ENCODE measurements at regions not wholly inside any gene's neighbourhood (a gene's known extent, or its start where the extent isn't known, plus 50 kb on each side); places are given as distances from the start of the nearest gene placed in this dataset.

GRCh38 chr9:81244631-81245030, 444.7 kb downstream of the TLE1 start:
- DNase-seq: no peak

GRCh38 chr9:81242866-81243265, 446.5 kb downstream of the TLE1 start:
- DNase-seq: no peak

DNA sequence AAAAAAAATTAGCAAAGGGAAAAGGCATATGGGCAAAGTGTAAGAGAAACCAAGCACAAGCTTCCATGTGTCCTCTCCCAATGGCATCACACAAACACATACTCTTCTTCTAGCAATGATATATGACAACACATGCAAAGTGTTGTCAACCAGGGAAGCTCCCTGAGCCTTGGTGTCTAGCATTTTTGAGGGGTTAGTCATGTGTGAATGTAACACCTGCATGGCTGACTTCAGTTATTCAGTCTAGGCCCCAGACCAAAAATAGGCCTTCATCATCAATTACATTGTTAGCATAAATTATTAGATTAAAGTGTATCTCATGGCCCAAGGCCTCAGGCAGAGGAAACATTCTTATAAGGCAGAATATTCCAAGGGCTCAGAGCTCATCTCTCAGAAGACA, 450.0 kb downstream of the TLE1 start:
- DNase-seq: no peak

DNA sequence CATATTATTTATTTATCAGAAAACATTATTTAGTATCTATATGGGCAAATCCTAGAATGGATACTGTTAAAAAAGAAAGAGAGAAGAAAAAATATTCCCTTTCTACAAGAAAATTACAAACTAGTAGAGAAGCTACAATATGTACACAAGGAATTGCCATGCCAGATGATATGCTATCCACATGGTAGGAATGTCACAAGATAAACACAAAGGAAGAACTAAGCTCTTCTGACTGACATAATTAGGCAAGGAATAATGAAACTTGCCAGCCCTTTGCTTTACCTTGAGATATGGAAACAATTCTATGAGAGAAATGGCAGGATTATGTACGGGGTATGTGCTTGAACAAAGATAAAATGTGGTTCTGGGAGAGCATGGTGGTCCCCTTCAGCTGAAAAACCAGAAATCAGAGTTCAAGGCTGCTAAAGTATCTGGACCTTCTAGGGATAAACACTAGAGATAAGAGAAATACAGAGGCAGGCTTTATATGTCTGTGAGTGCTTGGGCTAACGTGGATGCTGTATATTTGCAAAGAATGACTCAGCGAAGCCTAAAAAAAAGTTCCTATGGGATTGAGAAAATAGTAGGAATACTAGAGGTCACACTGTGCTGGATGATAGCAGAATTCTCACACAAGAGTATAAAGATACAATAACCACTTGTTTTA, 451.6 kb downstream of the TLE1 start:
- no peak for DNase-seq

DNA sequence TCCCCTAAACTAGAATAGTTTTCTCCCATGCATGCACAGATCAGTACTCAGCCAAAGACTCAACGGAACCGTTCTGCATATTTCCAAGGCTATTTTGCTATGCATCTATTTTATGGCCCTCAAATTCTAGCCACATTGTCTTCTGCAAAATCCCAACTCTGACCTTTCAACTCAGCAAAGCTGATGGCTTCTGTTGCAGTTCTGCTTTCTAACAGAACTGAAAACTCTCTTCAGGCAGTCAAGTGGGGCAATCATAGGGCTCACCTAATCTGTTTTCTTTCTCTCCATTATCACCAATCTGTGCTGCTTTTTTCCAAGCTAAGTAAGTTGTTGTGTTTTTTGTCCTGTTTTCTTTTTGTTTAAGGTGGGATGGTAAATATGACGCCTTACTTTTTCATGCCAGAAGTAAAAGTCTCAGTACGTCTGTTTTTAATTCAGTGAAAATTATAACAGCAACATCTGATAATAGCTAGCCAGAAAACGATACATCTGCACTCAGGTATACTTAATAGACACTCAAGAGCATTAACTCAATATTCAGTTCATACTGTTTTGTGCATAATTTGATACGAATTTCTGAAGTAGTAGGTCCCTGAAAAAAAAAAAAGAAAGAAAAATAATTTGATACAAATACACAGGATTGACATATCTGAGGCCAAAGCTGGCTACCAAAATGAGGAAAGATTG, 454.3 kb downstream of the TLE1 start:
- no peak for DNase-seq

GRCh38 chr9:81231011-81231410, 458.3 kb downstream of the TLE1 start:
- DNase-seq: no peak

- DNase-seq: no peak
These were observed 461.7 kb downstream of the TLE1 start for GRCh38 chr9:81227507-81228245.

DNA sequence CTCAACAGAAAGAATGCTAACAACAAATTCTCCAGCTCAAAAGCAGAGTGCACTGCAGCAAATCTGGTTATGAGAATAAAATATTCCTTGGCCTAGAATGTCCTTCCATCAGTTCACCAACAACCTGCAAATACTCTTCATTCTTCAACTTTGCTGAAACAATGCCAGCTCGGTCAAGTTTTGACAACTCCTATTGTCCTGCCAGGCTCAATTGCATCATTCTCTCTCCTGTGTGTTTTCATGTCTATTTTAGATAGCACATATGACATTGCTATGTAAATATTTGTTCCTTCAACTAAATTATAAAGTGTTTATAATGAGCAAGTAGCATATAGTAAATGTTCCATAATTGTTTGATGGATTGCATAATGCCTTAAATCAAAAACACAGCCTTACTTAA, 463.8 kb downstream of the TLE1 start:
- no peak for DNase-seq

DNA sequence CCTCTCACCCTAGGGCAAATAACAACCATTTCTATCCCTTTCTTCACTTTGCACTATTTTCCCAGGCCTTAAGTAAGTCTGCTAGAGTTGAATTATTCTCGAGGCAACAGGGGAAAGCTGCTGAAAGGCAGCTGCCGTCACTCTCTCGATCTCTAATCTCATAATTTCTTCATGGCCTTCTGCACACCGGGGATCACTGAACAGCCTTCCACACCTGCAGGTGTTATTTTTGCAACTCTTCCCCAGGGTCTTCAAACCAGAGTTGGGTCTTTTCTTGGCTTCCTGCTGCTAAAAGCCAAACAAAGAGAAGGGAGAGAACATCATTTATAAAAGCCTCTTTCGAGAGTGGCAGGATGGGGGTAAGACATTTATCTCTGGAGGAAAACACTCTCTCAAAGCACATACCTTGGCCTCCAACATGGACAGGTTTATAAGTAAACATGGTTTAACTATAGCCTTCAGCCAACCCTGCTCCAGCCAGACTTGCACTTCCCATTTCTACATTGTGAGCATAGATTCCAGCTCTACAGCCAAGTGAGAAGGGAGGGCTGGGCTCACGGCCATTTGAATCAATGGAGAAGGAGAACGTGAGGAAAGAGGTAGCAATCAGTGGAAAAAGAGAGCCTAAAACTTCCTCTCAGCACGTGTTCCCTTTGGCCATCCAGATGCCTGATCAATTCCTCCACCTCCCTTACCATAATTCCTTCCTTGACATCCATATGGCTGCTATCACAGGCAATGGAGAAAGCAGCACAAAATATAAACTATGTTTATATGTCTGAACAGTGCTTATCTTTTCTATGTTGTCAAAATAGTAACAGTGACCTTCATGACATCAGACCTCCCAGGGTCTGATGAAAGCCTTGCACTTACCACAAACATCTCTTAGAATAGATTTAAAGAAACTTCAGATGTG, 464.9 kb downstream of the TLE1 start:
- no peak for DNase-seq

GRCh38 chr9:81214975-81215374, 474.4 kb downstream of the TLE1 start:
- DNase-seq: no peak

- no peak for DNase-seq
These were observed 475.9 kb downstream of the TLE1 start for GRCh38 chr9:81213456-81213855.

GRCh38 chr9:81211741-81212140, 477.6 kb downstream of the TLE1 start:
- no peak for DNase-seq

- no peak for DNase-seq
These were observed 481.7 kb downstream of the TLE1 start for GRCh38 chr9:81207651-81208050.

- no peak for DNase-seq
These were observed 487.1 kb downstream of the TLE1 start for GRCh38 chr9:81202292-81202691.

GRCh38 chr9:81195206-81195605, 494.1 kb downstream of the TLE1 start:
- DNase-seq: no peak

GRCh38 chr9:81193362-81194339, 495.7 kb downstream of the TLE1 start:
- no peak for DNase-seq

GRCh38 chr9:81191222-81191621, 498.1 kb downstream of the TLE1 start:
- no peak for DNase-seq

DNA sequence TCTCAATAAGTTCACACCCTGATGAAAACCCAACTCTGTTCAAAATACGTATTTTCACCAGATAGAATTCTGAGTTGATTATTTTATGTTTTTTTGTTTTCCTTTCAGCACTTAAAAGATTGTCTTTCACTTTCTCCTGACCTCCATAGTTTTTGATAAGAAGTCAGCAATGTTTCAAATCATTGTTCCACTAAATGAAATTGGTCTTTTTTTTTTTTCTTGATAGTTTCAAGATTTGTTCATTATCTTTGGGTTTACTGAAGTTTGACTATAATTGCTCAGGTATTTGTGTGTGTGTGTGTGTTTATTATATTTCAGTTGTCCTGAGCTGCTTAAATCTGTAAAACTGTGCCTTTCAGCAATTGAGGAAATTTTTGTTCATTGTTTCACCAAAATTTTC, 498.7 kb downstream of the TLE1 start:
- DNase-seq: no peak

- no peak for DNase-seq
These were observed 505.6 kb downstream of the TLE1 start for GRCh38 chr9:81183761-81184160.

DNA sequence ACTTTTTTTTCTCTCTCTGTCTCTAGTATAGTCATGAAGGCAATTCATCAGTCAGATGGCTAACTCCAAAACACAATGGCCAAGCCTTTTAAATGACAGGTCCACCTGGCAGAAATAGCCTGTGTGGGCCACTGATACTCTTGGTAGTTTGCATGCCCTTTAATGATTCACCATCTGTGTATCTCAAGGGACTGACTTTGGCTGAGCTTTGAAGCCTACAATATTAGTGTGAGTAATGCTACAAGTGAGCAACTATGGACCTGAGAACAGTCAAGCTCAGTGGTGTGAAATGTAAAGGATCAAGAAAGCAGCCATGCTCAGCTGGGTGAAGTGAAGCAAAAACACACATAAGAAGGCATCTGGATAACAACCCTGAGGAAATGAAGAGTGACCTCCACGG, 506.9 kb downstream of the TLE1 start:
- DNase-seq: no peak

DNA sequence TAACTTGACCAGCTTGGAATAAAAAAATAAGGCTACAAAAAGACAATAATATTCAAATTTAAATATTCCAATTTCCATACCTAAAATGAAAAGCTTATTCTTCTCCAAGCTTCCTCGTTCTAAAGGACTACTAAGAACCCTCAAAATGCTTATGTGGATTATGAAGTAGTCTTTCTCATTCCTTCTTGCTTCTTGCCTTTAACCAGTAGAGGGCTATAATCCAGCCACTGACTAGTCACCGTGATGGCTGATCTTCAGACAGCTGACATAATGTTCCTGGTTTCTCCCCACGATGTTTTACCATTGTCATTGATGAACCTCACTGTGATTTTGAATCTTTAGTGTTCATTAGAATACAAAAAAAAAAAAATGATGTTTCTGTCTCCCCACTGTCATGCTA, 515.3 kb downstream of the TLE1 start:
- no peak for DNase-seq

DNA sequence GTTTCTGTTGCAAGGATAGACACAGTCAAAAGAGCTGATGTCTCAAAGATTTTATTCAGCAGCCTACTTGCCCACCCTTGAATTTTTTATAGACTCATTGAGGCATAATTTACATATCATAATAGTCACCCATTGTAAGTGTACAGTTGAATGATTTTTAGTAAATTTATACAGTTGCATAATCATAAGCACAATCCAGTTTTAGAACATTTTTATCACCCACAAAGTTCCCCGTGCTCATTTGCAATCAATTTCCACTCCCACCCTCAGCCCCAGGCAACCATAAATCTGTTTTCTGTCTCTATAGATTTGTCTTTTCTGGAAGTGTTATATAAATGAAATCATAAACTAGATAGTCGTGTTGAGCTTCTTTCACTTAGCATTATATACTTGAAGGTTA, 517.7 kb downstream of the TLE1 start:
- no peak for DNase-seq

All from effector CD4-positive, alpha-beta T cell (primary cell).